M059J (cell line): ENCODE measurements at regions not wholly inside any gene's neighbourhood (a gene's known extent, or its start where the extent isn't known, plus 50 kb on each side); places are given as distances from the start of the nearest gene placed in this dataset.

Experiments used
- DNase-seq: peaks from one replicate; pipeline ENCODE4 v3.0.0-alpha.2; 2012; ENCODE audit warnings: low read depth

- no peak for DNase-seq
Measured at GRCh38 chr3:188940573-188940932, 231.2 kb upstream of the TPRG1 start.

GRCh38 chr3:188941103-188941502, 230.7 kb upstream of the TPRG1 start:
- DNase-seq: no peak

- no peak for DNase-seq
Measured at GRCh38 chr3:188942191-188942590, 229.6 kb upstream of the TPRG1 start.

- DNase-seq: no peak
Measured at GRCh38 chr3:188943591-188943990, 228.2 kb upstream of the TPRG1 start.

GRCh38 chr3:188944108-188944507, 227.7 kb upstream of the TPRG1 start:
- no peak for DNase-seq

- DNase-seq: no peak
Measured at GRCh38 chr3:188946351-188947240, 225.2 kb upstream of the TPRG1 start.

GRCh38 chr3:188947401-188948280, 224.1 kb upstream of the TPRG1 start:
- DNase-seq: peak; percentile 97

- DNase-seq: peak; percentile 98
Measured at GRCh38 chr3:188948281-188948996, 223.3 kb upstream of the TPRG1 start.

- DNase-seq: no peak
Measured at GRCh38 chr3:188948997-188949389, 222.8 kb upstream of the TPRG1 start.

GRCh38 chr3:188949456-188949855, 222.3 kb upstream of the TPRG1 start:
- DNase-seq: no peak

- no peak for DNase-seq
Measured at GRCh38 chr3:188949996-188950395, 221.8 kb upstream of the TPRG1 start.

GRCh38 chr3:188950832-188951489, 220.8 kb upstream of the TPRG1 start:
- DNase-seq: peak; percentile 97

GRCh38 chr3:188951734-188952133, 220.0 kb upstream of the TPRG1 start:
- DNase-seq: no peak

GRCh38 chr3:188954590-188955208, 217.1 kb upstream of the TPRG1 start:
- peak; percentile 89 for DNase-seq

GRCh38 chr3:188955919-188956318, 215.9 kb upstream of the TPRG1 start:
- no peak for DNase-seq

GRCh38 chr3:188956839-188957489, 214.8 kb upstream of the TPRG1 start:
- DNase-seq: peak; percentile 71

- no peak for DNase-seq
Measured at GRCh38 chr3:188959013-188959412, 212.8 kb upstream of the TPRG1 start.

- DNase-seq: no peak
Measured at GRCh38 chr3:188962253-188963247, 209.2 kb upstream of the TPRG1 start.

GRCh38 chr3:188964957-188965356, 206.8 kb upstream of the TPRG1 start:
- no peak for DNase-seq
